GM18519 (cell line): ENCODE measurements at regions not wholly inside any gene's neighbourhood (a gene's known extent, or its start where the extent isn't known, plus 50 kb on each side); places are given as distances from the start of the nearest gene placed in this dataset.

Experiments
- ATAC-seq: cut with Tn5 transposase; IDR thresholded peaks from one replicate; pipeline ENCODE4 v1.9.1; 2021; ENCODE audit warnings: mild to moderate bottlenecking, moderate library complexity; ENCODE audit not compliant: unreplicated experiment, low FRiP score

GRCh38 chr1:181872562-181872961 is 188.9 kb downstream of the ZNF648 start:
- ATAC-seq: no peak

- ATAC-seq: no peak
Observed at GRCh38 chr1:181863736-181864135, 197.8 kb downstream of the ZNF648 start.

- no peak for ATAC-seq
Observed at GRCh38 chr1:181863006-181863405, 198.5 kb downstream of the ZNF648 start.

- ATAC-seq: no peak
Observed at GRCh38 chr1:181858135-181858534, 203.4 kb downstream of the ZNF648 start.
